Lower leg skin (tissue), 3 donors: ENCODE measurements at regions not wholly inside any gene's neighbourhood (a gene's known extent, or its start where the extent isn't known, plus 50 kb on each side); places are given as distances from the start of the nearest gene placed in this dataset.

Source experiments
- CTCF ChIP-seq, 3 donors: fragments of 450-650 bp; IDR thresholded peaks; one replicate each; pipeline ENCODE4 v1.5.1; 2016; ENCODE audit warnings: antibody characterized with exemption in 3 of 3, mild to moderate bottlenecking in 3 of 3, moderate library complexity in 2 of 3
- POLR2A ChIP-seq, 2 donors: fragments of 450-650 bp; IDR thresholded peaks; one replicate each; pipeline ENCODE4 v1.6.1; 2016 to 2017; ENCODE audit warnings: antibody characterized with exemption in 2 of 2, mild to moderate bottlenecking in 1 of 2, moderate library complexity in 1 of 2

- TF ChIP-seq POLR2A (IDR thresholded peaks at IDR 0.05) (no peak), CTCF (IDR thresholded peaks at IDR 0.05) (no peak)
Observed at GRCh38 chr2:188119112-188119838, 172.4 kb upstream of the GULP1 start.
